Stimulated activated CD8-positive, alpha-beta memory T cell treated with anti-CD3 and anti-CD28 coated beads, Interleukin-12 subunit alpha, Interleukin-12 subunit beta, amount 100 ng/mL, for 24 hours (primary cell): ENCODE measurements at regions not wholly inside any gene's neighbourhood (a gene's known extent, or its start where the extent isn't known, plus 50 kb on each side); places are given as distances from the start of the nearest gene placed in this dataset.

ENCODE experiments used
- DNase-seq: peaks from one replicate; pipeline ENCODE4 v3.0.0-alpha.2; 2020; ENCODE audit errors: extremely low read depth

DNA sequence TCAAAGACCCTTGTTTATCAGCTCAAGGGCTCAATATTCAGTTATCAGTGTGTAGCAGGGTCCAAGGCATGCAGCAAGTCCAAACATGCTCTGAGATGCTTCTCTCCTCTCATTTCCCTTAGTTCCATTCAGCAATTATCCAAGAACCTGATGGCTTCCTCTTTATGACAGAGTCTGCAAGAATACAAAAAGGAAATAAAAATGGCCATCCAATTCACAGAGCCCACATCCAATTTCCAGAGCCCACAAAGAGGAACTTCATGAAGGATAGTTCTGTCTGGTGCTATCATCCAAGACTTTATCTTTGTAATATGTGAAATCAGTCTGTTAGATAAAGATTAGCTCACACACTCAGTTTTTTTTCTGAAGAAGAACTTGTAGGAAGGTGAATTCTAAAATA, 217.2 kb downstream of the LACC1 start:
- no peak for DNase-seq

DNA sequence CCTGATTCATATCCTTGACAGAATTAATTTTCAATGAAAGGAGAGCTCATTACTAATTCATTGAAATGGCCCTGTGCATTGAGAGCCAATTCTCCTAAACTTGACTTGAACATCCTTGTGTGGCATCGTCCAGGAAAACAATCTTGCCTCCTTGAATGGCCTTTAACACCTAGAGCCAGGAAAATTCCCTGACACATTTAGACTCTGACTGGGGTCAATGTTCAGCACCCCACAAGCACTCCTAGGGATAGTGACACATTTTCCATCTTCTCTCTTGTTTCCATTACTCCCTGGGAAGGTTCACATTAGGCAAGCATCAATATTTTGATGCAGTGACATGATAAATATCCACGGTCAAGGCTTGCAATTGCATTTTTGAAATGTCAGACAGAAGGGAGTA, 218.9 kb downstream of the LACC1 start:
- DNase-seq = no peak

DNA sequence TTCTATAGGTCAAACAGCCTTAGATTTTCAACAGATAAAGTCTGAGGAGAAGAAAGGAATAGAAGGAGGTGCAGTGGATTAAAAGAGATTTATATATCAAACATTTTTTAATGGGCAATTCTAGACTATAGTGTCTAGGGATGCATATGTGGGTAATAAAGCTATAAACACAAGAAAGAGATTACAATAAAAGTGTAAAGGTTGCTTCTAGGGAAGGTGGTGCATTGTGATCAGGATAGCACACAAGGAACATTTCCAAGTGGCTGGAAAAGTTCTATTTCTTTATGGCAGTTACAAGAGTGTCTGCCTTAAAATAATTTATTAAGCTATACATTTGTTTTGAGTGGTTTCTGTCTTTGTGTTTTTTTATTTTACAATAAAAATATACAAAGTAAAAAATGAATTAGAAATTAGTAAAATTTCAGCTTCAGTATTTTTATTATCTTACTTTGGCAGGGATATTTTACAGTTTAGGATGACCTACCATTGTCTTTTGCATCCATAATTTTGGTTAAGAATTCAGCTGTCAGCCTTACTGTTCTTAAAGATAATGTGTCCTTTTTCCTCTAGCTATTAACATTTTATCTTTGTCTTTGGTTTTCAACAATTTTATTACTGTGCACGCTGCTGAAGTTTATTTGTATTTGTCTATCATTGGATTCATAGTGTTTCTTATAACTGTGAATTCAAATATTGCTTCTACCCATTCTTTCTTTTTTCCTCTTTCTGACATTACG, 221.8 kb downstream of the LACC1 start:
- no peak for DNase-seq

GRCh38 chr13:44103429-44104196, 223.9 kb downstream of the LACC1 start:
- DNase-seq = no peak

DNA sequence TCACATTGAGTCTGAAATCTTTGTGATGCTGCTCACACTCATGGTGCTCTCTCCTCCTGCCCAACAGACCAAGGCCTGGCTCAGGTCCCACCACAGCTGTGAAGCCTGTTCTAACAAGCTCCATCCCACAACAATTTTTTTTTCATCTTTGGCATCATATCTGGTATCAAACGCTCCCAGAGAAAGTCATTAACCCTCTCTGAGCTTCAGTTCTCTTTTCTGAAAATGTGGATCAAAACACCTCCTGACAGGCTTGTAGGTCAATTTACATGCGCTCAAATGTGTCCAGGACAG, 224.4 kb downstream of the LACC1 start:
- DNase-seq = no peak

- no peak for DNase-seq
Observed at GRCh38 chr13:44104969-44105368, 225.3 kb downstream of the LACC1 start.

DNA sequence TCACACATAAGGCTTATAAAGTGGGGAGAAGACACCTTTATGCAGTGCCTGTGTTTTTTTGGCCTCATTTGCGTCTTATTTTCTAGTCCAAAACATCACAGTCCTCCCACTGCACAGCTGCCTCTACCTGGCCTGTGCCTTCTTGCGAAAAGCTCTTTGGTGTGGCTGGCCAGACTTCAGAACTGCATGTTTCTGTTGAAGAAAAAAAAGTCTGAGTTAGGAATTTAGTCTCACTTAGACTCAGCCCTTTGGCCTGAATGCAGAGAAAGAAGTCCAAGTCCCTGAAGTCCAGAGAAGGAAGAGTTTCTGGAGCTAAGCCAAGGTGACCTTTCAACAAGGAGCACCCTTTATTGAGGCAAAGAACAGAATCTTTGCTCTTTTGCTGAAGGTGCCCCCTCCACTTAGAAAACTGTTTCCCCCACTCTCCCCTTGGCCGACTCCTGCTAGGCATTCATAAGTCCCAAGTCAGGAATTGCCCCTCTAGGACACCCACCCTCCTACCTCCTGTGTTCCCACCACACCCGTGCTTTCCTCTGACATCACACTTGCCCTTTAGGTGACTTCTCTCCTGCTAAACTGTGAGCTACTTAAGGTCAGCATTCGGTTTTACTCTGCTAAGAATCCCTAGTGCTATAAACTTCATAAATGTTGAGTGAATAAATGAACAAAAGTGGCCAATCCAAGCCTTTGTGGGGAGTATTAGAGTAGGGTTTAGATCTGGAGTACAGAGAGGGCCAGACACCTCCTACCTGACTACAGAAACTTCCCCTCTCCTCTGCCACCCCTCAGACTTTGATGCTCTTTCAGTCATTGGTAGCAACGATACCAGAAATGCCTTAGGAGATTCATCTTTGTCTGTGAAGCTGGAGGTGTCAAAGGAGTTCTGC, 226.8 kb downstream of the LACC1 start:
- DNase-seq = no peak

DNA sequence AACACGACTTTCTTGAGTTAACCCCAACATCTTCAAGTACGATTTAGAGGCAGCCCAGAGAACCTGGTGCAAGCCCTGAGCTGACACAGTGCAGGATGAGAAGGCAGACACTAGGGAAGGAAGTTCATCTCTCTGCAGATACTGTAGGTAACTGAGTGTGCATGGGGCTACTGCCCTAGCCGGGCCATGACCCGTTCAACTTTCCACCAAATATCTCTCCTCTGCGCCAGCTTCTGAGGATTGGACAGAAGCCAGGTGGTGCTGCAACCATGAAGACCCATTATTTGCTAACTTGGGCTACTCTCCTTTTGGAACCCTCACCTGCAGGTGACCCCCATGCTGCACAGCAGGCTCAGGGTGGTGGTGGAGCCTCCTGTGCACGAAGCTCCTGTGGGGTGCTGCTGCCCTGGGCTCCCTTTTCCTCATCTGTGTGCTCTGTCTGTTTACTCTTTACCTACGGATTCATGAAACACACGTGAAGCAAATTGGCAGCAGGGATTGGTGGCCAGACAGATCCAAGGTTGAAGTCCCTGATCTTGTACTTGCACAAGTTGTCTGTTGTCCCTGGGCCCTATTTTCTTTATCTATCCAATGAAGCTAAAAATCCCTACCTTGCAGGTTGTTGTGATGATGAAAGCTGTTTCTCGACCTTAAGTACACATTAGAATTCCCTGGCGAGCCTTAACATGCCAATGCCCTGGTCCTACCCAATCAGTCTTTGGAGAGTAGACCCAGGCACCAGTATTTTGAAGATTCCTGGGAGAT, 227.8 kb downstream of the LACC1 start:
- DNase-seq = no peak

- no peak for DNase-seq
Observed at GRCh38 chr13:44108331-44108858, 228.7 kb downstream of the LACC1 start.

DNA sequence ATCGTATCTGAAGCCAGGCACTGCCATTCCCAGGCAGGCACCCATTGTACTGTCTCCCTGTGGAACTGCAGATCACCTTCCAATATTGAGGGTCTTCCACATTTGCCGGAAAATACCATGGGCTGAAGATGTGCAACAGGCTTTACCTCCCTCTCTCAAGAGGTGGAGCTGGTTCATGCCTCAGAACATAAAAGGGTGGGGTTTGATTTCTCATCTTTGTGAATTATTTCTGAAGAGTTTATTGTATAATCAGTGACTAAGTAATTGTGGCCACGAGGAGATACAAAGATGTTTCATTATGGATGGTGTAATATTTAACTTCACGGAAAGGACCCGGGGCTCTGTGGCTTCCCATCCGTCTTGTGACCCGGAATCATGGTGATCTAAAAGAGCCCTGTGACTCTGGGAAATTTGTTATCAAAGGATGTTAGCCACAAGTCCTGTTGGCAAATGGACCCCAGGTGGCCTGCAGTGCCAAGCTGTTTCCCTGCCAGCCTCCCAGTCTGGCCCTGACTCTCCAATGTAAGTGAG, 230.5 kb downstream of the LACC1 start:
- DNase-seq = no peak

GRCh38 chr13:44111701-44112100, 232.0 kb downstream of the LACC1 start:
- DNase-seq = no peak

- no peak for DNase-seq
Observed at GRCh38 chr13:44112700-44113329, 233.1 kb downstream of the LACC1 start.

GRCh38 chr13:44116562-44117332, 237.0 kb downstream of the LACC1 start:
- DNase-seq = no peak

GRCh38 chr13:44117351-44117750, 237.6 kb downstream of the LACC1 start:
- no peak for DNase-seq

DNA sequence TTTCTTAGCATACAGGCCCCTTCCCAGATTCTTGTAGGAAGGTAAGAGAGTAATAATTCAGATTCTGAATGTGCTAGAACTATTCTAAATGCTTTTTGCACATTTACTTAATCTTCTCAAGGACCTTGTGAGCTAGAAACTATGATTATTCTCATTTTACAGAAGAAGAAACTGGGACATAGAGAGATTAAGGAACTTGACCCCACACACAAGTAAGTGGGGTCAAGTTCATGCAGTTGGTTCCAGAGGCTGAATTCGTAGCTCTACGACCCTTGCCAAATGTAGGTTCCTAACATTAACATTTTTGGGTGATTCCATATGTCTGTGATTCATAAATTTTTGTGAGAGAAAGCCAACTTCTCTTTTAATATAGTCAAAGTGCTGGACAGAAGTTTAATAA, 238.1 kb downstream of the LACC1 start:
- DNase-seq = no peak

DNA sequence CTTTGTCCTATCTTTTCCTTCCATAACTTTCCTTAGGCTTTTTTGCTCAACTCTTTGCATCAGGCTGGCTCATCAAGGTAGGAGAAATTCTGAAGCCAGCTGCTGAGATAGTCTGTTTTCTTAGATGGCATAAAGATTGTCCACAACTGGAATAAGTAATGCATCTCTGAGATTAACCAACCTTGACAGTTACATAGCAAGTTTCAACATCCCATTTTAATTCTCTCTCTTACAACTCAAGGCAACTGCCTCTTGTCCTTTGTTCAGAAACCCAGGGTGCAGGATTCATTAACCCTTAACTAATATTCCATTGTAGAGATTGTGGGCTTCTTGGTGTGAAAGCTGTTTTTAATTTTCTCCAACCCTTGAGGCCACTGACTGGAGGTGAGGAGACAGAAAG, 239.2 kb downstream of the LACC1 start:
- DNase-seq = no peak

DNA sequence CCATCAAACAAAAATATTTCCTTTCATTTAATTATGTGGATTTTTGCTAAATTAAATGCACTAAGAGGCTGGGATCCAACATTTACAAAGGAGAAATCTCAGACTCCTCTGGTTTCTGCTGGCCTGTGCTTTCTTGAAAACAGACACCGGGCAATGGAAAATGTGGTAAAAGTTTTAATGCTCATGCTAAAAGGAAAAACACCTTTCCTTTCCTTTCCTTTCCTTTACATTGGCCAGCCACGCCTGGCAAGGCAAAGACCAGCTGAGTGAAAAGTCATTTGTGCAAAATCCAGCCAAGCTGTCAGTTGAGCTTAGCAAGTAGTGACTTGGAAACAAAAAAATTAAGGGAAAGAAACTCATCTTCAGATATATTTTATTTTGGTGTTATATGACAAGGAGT, 240.3 kb downstream of the LACC1 start:
- DNase-seq = no peak

DNA sequence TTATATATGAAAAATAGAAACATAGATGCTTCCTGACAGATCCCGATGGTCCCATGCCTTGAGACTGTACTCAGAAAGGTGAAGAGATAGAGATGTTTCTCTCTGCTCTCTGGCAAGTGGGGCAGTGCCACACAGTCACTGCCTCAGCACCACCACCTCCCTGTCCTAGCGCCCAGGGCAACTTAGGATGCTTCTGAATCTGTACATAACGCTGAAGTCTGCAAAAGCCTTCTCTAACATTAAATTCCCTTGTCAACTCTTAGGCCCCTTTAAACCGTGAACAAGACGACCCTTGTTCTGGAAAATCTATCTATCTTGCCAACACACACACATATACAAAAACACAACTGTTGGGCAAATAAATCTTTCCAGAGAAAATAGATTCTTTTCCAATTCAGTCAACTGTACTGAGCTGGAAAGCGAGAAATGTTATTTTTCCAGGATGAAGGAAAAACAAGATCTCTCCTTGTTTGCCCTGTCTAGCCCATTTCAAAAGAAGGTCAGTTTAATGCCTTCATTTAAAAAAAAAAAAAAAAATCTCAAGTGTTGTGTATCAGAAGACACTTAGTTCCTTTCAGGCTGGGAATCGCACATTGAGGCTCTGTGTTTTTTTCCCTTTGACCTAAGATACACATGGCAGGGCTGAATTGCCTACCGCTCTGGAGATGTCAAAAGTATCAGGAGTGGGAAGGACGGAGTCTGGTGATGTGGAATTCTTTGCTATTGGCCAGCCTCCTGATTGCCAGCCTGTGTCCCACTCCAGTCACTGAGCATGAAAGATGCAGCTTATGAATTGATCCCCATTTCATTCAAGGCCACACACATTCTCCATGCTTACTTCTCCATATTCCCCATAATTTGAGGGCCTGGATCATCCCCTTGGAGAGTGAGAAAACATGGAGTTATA, 241.4 kb downstream of the LACC1 start:
- no peak for DNase-seq

- no peak for DNase-seq
Observed at GRCh38 chr13:44124352-44124751, 244.6 kb downstream of the LACC1 start.
